PC-3 (cell line): ENCODE measurements at regions not wholly inside any gene's neighbourhood (a gene's known extent, or its start where the extent isn't known, plus 50 kb on each side); places are given as distances from the start of the nearest gene placed in this dataset.

Experiments used
- ATAC-seq: fragments of 200-7000 bp; cut with Tn5 transposase; 2 replicates; pipeline ENCODE4 v1.9.1; 2020; ENCODE audit warnings: mild to moderate bottlenecking, moderate library complexity
- BruUV-seq: library from RNA; stranded (reverse); fragments of 400-500 nt; replicated peaks from 2 replicates; lab custom pipeline; 2021; lab: Mats Ljungman, UMichigan
- CTCF ChIA-PET: fragments of 300-600 bp; sonication (Branson Sonifier 250); formaldehyde crosslinking; loops from one replicate; lab custom pipeline; 2022; ENCODE audit warnings: antibody characterized with exemption; lab: Charles Lee
- POLR2A ChIA-PET: fragments of 300-600 bp; sonication (Branson Sonifier 250); formaldehyde crosslinking; loops from one replicate; lab custom pipeline; 2022; ENCODE audit warnings: antibody characterized with exemption; ENCODE audit not compliant: unreplicated experiment; lab: Charles Lee
- DNase-seq: peaks from one replicate; pipeline ENCODE4 v3.0.0-alpha.2; 2015
- H2AFZ ChIP-seq: fragments of 300-600 bp; sonication (generic); 2 replicates; pipeline ENCODE4 v1.6.0; 2016; ENCODE audit warnings: antibody characterized with exemption, low read length
- H3F3A ChIP-seq: fragments of 300-600 bp; sonication (generic); one replicate; pipeline ENCODE4 v1.6.0; 2017; ENCODE audit warnings: antibody characterized with exemption, low read length, control low read depth, mild to moderate bottlenecking; ENCODE audit not compliant: unreplicated experiment
- H3K27ac ChIP-seq: fragments of 300-600 bp; sonication (generic); 2 replicates; pipeline ENCODE4 v1.5.1; 2016; ENCODE audit warnings: mild to moderate bottlenecking, low read length
- H3K27me3 ChIP-seq: fragments of 300-600 bp; sonication (generic); 2 replicates; pipeline ENCODE4 v1.6.1; 2016; ENCODE audit warnings: low read length, mixed read lengths
- H3K36me3 ChIP-seq: fragments of 300-600 bp; sonication (generic); 2 replicates; pipeline ENCODE4 v1.6.1; 2016; ENCODE audit warnings: low read depth, mixed run types, low read length, mixed read lengths
- H3K4me1 ChIP-seq: fragments of 300-600 bp; sonication (generic); 2 replicates; pipeline ENCODE4 v1.5.1; 2016; ENCODE audit warnings: low read length; ENCODE audit not compliant: insufficient read depth
- H3K4me2 ChIP-seq: fragments of 300-600 bp; sonication (generic); 2 replicates; pipeline ENCODE4 v1.6.0; 2016; ENCODE audit warnings: low read length
- H3K4me3 ChIP-seq: fragments of 300-600 bp; sonication (generic); 2 replicates; pipeline ENCODE4 v1.5.1; 2016; ENCODE audit warnings: mild to moderate bottlenecking, low read length, mixed read lengths
- H3K79me2 ChIP-seq: fragments of 300-600 bp; sonication (generic); 2 replicates; pipeline ENCODE4 v1.6.1; 2017; ENCODE audit warnings: low read length, mixed read lengths
- H3K9ac ChIP-seq: fragments of 300-600 bp; sonication (generic); 2 replicates; pipeline ENCODE4 v1.6.0; 2016; ENCODE audit warnings: mild to moderate bottlenecking, low read length
- H3K9me2 ChIP-seq: fragments of 300-600 bp; sonication (generic); replicated peaks from 2 replicates; pipeline ENCODE4 v1.6.1; 2016; ENCODE audit warnings: mixed run types, low read length, mixed read lengths
- H3K9me3 ChIP-seq: fragments of 300-600 bp; sonication (generic); 2 replicates; pipeline ENCODE4 v1.6.1; 2016; ENCODE audit warnings: low read length, mixed read lengths
- H4K20me1 ChIP-seq: fragments of 300-600 bp; sonication (generic); 2 replicates; pipeline ENCODE4 v1.6.1; 2016; ENCODE audit warnings: low read length, mixed read lengths
- EZH2 ChIP-seq: fragments of 300-600 bp; sonication (generic); IDR thresholded peaks from one replicate; pipeline ENCODE4 v1.6.1; 2017; ENCODE audit warnings: antibody characterized with exemption, mild to moderate bottlenecking, low read length; ENCODE audit not compliant: unreplicated experiment
- EZH2phosphoT487 ChIP-seq: fragments of 300-600 bp; sonication (generic); IDR thresholded peaks from 2 replicates; pipeline ENCODE4 v1.6.1; 2018; ENCODE audit warnings: mild to moderate bottlenecking, antibody characterized with exemption, low read length, borderline replicate concordance
- intact Hi-C: fragments of 100-400 bp; cut with micrococcal nuclease; formaldehyde crosslinking; loops from 2 replicates; pipeline ENCODE4 v1.9.0; 2023
- TF ChIP-seq, protein P1 (sequence below): fragments of 300-600 bp; sonication (generic); conservative IDR thresholded peaks from 2 replicates; pipeline ENCODE4 v1.5.1; 2017; ENCODE audit warnings: antibody characterized with exemption, low read depth, mild to moderate bottlenecking, low read length

DNA sequence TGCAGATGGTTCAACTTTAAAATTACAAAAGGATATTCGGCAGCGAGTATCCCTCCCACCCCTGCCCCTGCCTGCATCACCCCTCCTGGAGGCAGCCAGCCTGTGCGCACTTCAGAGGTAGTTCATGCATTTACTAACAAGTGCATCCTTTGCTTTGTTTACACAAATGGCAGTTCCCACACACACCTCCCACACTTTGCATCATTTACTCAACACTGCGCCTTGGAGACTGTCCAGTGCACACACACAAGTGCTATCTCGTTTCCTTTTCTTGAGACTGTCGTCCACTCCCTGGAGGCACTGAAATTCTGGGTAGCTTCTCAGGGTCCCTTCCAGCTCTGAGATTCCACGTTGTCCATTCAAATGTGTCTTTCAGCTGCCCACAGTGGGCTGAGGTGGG lies 53.1 kb upstream of the VSX1 start:
- Histone ChIP-seq H3K9me2 (no peaks in the 10 kb centered on the region), H3K9ac (no peak overlapping the region), H3K27me3 (no peaks in the 10 kb centered on the region), H3K27ac (no peak overlapping the region), H4K20me1 (no peaks in the 10 kb centered on the region), H3K4me3 (no peak overlapping the region), H3K9me3 (no peaks in the 10 kb centered on the region), H3K4me1 (peaks cover 19% of the 10 kb centered on the region), H3K79me2 (no peaks in the 10 kb centered on the region), H2AFZ (no peak overlapping the region), H3K4me2 (no peak overlapping the region), H3K36me3 (no peaks in the 10 kb centered on the region), H3F3A (no peaks in the 10 kb centered on the region)
- no TSS peak for BruUV-seq
- DNase-seq (no peak), ATAC-seq (no peak)
- ChIA-PET POLR2A (no interaction called here), CTCF (no interaction called here)
- TF ChIP-seq EZH2phosphoT487 (no peak), EZH2 (no peak)
- TF ChIP-seq, protein P1, sequence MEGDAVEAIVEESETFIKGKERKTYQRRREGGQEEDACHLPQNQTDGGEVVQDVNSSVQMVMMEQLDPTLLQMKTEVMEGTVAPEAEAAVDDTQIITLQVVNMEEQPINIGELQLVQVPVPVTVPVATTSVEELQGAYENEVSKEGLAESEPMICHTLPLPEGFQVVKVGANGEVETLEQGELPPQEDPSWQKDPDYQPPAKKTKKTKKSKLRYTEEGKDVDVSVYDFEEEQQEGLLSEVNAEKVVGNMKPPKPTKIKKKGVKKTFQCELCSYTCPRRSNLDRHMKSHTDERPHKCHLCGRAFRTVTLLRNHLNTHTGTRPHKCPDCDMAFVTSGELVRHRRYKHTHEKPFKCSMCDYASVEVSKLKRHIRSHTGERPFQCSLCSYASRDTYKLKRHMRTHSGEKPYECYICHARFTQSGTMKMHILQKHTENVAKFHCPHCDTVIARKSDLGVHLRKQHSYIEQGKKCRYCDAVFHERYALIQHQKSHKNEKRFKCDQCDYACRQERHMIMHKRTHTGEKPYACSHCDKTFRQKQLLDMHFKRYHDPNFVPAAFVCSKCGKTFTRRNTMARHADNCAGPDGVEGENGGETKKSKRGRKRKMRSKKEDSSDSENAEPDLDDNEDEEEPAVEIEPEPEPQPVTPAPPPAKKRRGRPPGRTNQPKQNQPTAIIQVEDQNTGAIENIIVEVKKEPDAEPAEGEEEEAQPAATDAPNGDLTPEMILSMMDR = no peak
- intact Hi-C loops = loop anchor here (5.0 to 10.0 kb wide), 3 partner anchors 58 to 143 kb away; partner anchors contain the start of genes APMAP and PYGB

DNA sequence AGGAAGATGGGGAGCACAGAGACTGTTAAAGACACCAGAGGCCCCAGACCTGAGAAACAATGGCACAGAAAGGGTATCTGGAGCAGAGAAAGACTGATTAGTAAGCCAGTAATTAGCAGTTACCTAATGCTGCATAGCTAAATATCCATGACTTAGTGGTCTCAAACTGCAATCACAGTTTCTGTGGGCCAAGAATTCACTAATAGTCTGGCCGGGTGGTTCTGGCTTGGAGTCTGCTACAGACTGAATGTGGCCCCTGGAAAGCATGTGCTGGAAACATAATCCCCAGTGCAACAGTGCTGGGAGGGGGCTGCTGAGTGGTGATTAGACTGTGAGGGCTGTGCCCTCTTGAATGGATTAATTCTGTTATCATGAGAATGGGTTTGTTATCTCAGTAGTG lies 54.1 kb upstream of the VSX1 start:
- ATAC-seq (no peak), DNase-seq (no peak)
- H3K4me1 ChIP-seq = peaks cover 19% of the 10 kb centered on the region
- H3K9me2 ChIP-seq = no peaks in the 10 kb centered on the region
- H2AFZ ChIP-seq = no peak overlapping the region
- no peak overlapping the region for H3K4me3 ChIP-seq
- H4K20me1 ChIP-seq = no peaks in the 10 kb centered on the region
- H3K79me2 ChIP-seq = no peaks in the 10 kb centered on the region
- H3K9ac ChIP-seq = no peak overlapping the region
- TF ChIP-seq, protein P1 = no peak
- ChIA-PET CTCF (interaction anchor here (1.4 kb wide), 1 partner anchor 43 kb away, joined by 10 read pairs; no protein-coding TSS in a partner anchor), POLR2A (no interaction called here)
- H3K9me3 ChIP-seq = no peaks in the 10 kb centered on the region
- no peaks in the 10 kb centered on the region for H3K36me3 ChIP-seq
- H3F3A ChIP-seq = no peaks in the 10 kb centered on the region
- BruUV-seq = no TSS peak
- H3K4me2 ChIP-seq = no peak overlapping the region
- intact Hi-C loops = loop anchor here (5.0 to 10.0 kb wide), 3 partner anchors 59 to 144 kb away; partner anchors contain the start of genes APMAP and PYGB
- H3K27me3 ChIP-seq = no peaks in the 10 kb centered on the region
- no peak overlapping the region for H3K27ac ChIP-seq

DNA sequence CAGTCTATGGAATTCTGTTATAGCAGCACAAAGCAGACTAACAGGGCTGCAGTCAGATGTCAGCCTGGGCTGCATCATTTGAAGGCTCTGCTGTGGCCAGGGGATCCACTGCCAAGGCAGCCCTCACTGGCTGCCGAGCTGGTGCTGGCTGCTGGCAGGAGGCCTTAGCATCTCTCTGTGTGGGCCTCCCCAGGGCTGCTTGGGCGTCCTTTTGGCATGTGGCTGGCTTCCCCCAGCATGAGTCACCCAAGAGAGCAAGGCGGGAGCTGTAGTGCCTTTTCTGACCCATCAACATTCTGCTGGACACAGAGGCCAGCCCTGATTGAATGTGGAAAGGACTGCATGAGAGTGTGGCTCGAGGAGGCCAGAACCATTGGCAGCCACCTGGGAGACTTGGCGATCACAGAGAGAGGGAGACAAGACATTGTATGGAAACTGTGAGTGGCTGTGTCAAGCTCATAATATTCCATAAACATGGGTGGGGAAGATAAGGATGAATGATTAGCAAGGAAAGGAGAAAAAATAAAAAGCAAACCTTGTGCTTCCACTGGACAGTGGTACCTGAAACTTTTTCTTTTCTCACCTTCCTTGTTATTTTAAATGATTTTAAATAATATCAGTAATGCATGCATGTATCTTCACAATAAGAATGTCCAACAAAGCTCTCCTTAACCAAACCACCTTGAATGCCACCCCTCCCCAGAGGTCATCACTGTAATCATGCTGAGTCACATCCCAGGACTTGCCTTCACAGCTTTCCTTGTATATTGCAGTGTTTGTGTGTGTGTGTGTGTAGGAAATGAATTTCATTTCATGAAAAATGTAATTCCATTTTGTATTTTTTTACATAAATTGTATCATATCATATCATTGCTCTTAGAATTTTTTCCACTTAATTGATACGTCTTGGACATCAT lies 55.0 kb upstream of the VSX1 start:
- H3K27ac ChIP-seq = no peak overlapping the region

More for the DNA sequence above, 55.0 kb upstream of the VSX1 start:
- Histone ChIP-seq H3F3A (no peaks in the 10 kb centered on the region), H3K9me2 (no peaks in the 10 kb centered on the region), H3K9ac (no peak overlapping the region), H3K27me3 (no peaks in the 10 kb centered on the region), H3K4me2 (0 out of 2 replicates have a peak overlapping the region, but pooled peaks have one; percentile 3), H3K36me3 (no peaks in the 10 kb centered on the region), H4K20me1 (no peaks in the 10 kb centered on the region), H3K9me3 (no peaks in the 10 kb centered on the region), H3K79me2 (no peaks in the 10 kb centered on the region), H3K4me3 (no peak overlapping the region), H2AFZ (no peak overlapping the region), H3K4me1 (peaks cover 19% of the 10 kb centered on the region)
- BruUV-seq = no TSS peak
- DNase-seq (peak; percentile 78), ATAC-seq (peak; percentile 85)
- intact Hi-C loops = loop anchor here (5.0 to 10.0 kb wide), 3 partner anchors 60 to 145 kb away; partner anchors contain the start of genes APMAP and PYGB
- TF ChIP-seq EZH2 (no peak), EZH2phosphoT487 (no peak)
- TF ChIP-seq, protein P1 = no peak
- ChIA-PET POLR2A (no interaction called here), CTCF (interaction anchor here (1.4 kb wide), 1 partner anchor 42 kb away, joined by 10 read pairs; no protein-coding TSS in a partner anchor)
